ENCODE measurements at regions not wholly inside any gene's neighbourhood (a gene's known extent, or its start where the extent isn't known, plus 50 kb on each side); places are given as distances from the start of the nearest gene placed in this dataset.

GRCh38 chr9:88773126-88773525 is 218.1 kb upstream of the S1PR3 start:
- Histone ChIP-seq H3K4me3 (no peak overlapping the region), H3K27ac (no peak overlapping the region), H3K36me3 (no peaks in the 10 kb centered on the region), H3K4me1 (ENCODE audit: insufficient read depth) (peaks cover 14% of the 10 kb centered on the region), H3K9me3 (no peaks in the 10 kb centered on the region), H3K27me3 (no peaks in the 10 kb centered on the region)
- intact Hi-C loops (cut with DNase I): no loop called here
- 77 to 85% (median 83%) methylated on average over 5 of the region's 5 CpGs for WGBS, 3 donors
- no peak for DNase-seq
- no peak for TF ChIP-seq POLR2A (IDR thresholded peaks at IDR 0.05)
- TF ChIP-seq CTCF (IDR thresholded peaks at IDR 0.05): no peak
- TF ChIP-seq EP300 (IDR thresholded peaks at IDR 0.05): no peak

GRCh38 chr9:88773627-88774244 is 217.5 kb upstream of the S1PR3 start:
- no peaks in the 10 kb centered on the region for H3K27me3 ChIP-seq
- 57 to 63% (median 62%) methylated on average over 4 of the region's 4 CpGs for WGBS, 3 donors
- H3K9me3 ChIP-seq: no peaks in the 10 kb centered on the region
- no peak overlapping the region for H3K4me3 ChIP-seq
- H3K27ac ChIP-seq: no peak overlapping the region
- DNase-seq: no peak
- intact Hi-C loops (cut with DNase I): no loop called here
- no peaks in the 10 kb centered on the region for H3K36me3 ChIP-seq
- H3K4me1 ChIP-seq (ENCODE audit: insufficient read depth): peaks cover 15% of the 10 kb centered on the region
- TF ChIP-seq POLR2A (IDR thresholded peaks at IDR 0.05): no peak
- no peak for TF ChIP-seq CTCF (IDR thresholded peaks at IDR 0.05)

GRCh38 chr9:88775037-88775471 is 216.2 kb upstream of the S1PR3 start:
- 15 to 20% (median 16%) methylated on average over 1 of the region's 1 CpG for whole genome bisulfite sequencing, 3 donors
- Histone ChIP-seq H3K4me1 (ENCODE audit: insufficient read depth) (peaks cover 15% of the 10 kb centered on the region), H3K27ac (no peak overlapping the region), H3K4me3 (no peak overlapping the region), H3K36me3 (no peaks in the 10 kb centered on the region), H3K27me3 (no peaks in the 10 kb centered on the region), H3K9me3 (no peaks in the 10 kb centered on the region)
- TF ChIP-seq POLR2A (IDR thresholded peaks at IDR 0.05): no peak
- no peak for TF ChIP-seq CTCF (IDR thresholded peaks at IDR 0.05)
- no peak for TF ChIP-seq EP300 (IDR thresholded peaks at IDR 0.05)
- peak in 2 of 5 donors; percentile 24 to 57 for DNase-seq
- intact Hi-C loops (cut with DNase I): no loop called here

- 92 to 94% (median 93%) methylated on average over 6 of the region's 6 CpGs for WGBS, 3 donors
- no peaks in the 10 kb centered on the region for H3K9me3 ChIP-seq
- H3K27me3 ChIP-seq: no peaks in the 10 kb centered on the region
- peaks cover 15% of the 10 kb centered on the region for H3K4me1 ChIP-seq (ENCODE audit: insufficient read depth)
- H3K27ac ChIP-seq: no peak overlapping the region
- no peak for TF ChIP-seq POLR2A (IDR thresholded peaks at IDR 0.05)
- TF ChIP-seq EP300 (IDR thresholded peaks at IDR 0.05): no peak
- no peak for TF ChIP-seq CTCF (IDR thresholded peaks at IDR 0.05)
- DNase-seq: no peak
- H3K4me3 ChIP-seq: no peak overlapping the region
- intact Hi-C loops (cut with DNase I): no loop called here
- H3K36me3 ChIP-seq: no peaks in the 10 kb centered on the region
Measured at GRCh38 chr9:88775559-88775958, 215.7 kb upstream of the S1PR3 start.

Measured in ovary (tissue), 7 donors.